ENCODE measurements at regions not wholly inside any gene's neighbourhood (a gene's known extent, or its start where the extent isn't known, plus 50 kb on each side); places are given as distances from the start of the nearest gene placed in this dataset.

DNA sequence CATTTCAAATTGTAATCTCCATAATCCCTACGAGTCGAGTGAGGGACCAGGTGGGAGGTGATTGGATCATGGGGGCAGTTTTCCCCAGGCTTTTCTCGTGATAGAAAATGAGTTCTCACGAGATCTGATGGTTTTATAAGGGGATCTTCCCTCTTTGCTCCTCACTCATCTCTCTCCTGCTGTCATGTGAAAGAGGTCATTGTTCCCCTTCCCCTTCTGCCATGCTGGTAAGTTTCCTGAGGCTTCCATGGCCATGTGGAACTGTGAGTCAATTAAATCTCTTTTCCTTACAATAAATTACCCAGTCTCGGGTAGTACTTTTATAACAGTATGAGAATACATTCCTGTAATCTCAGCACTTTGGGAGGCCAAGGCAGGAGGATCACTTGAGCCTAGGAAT is 76.7 kb upstream of the MARCHF10 start:
- Histone ChIP-seq H3K4me1 (ENCODE audit: low read depth) (peaks cover 11% of the 10 kb centered on the region), H3K27ac (no peak overlapping the region), H3K9me3 (ENCODE audit: low read depth) (no peaks in the 10 kb centered on the region), H3K36me3 (no peaks in the 10 kb centered on the region), H3K27me3 (no peaks in the 10 kb centered on the region), H3K4me3 (no peak overlapping the region)
- TF ChIP-seq, protein P1, sequence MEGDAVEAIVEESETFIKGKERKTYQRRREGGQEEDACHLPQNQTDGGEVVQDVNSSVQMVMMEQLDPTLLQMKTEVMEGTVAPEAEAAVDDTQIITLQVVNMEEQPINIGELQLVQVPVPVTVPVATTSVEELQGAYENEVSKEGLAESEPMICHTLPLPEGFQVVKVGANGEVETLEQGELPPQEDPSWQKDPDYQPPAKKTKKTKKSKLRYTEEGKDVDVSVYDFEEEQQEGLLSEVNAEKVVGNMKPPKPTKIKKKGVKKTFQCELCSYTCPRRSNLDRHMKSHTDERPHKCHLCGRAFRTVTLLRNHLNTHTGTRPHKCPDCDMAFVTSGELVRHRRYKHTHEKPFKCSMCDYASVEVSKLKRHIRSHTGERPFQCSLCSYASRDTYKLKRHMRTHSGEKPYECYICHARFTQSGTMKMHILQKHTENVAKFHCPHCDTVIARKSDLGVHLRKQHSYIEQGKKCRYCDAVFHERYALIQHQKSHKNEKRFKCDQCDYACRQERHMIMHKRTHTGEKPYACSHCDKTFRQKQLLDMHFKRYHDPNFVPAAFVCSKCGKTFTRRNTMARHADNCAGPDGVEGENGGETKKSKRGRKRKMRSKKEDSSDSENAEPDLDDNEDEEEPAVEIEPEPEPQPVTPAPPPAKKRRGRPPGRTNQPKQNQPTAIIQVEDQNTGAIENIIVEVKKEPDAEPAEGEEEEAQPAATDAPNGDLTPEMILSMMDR (IDR thresholded peaks at IDR 0.05; ENCODE audit: low read depth, low read length) = no peak
- no peak for DNase-seq (ENCODE audit: low read depth in 1 of 2, low spot score in 1 of 2)

DNA sequence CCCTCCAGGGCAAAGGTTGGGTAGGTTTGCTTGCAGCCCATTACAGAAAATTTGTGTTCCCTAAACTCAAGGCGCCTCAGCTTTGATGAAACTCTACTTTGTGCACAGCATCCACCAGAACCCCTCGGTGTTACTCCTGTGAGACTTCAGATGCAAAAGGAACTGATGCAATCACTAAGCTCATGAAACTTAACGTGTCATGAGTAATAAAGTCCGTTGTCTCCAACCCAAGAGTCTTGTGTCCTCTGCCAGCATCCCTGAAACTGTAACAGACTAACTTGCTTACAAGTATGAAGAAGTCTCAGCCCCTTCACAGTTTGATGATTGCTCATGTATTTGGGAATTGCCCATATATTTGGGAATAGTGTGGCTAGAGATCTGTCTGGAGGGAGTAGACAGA is 74.8 kb upstream of the MARCHF10 start:
- peak in 1 of 2 donors; percentile 52 for DNase-seq (ENCODE audit: low read depth in 1 of 2, low spot score in 1 of 2)

DNA sequence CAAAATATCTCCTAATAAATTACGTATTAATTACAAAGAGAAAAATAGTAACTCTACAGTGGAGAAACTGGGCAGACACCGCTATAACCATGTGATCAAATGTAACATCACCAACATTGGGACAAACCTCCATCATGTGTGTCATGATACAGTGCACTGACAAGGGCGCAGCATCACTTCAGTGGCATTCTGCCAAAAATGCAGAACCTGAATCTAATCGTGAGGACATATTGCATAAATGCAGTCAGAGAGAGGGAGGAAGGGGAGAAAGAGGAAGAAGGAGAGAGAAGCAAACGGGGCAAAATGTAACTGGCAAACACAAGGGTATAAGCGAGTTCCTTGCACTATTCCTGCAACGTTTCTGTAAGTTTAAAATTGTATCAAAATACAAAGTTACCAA is 74.2 kb upstream of the MARCHF10 start:
- Histone ChIP-seq H3K4me3 (no peak overlapping the region), H3K36me3 (no peaks in the 10 kb centered on the region), H3K27me3 (no peaks in the 10 kb centered on the region), H3K27ac (no peak overlapping the region), H3K9me3 (ENCODE audit: low read depth) (no peaks in the 10 kb centered on the region), H3K4me1 (ENCODE audit: low read depth) (peaks cover 7% of the 10 kb centered on the region)
- TF ChIP-seq, protein P1 (IDR thresholded peaks at IDR 0.05; ENCODE audit: low read depth, low read length) = no peak
- DNase-seq (ENCODE audit: low read depth in 1 of 2, low spot score in 1 of 2) = no peak

More for the DNA sequence above, 74.8 kb upstream of the MARCHF10 start:
- H3K27ac ChIP-seq = no peak overlapping the region
- TF ChIP-seq, protein P1 (IDR thresholded peaks at IDR 0.05; ENCODE audit: low read depth, low read length) = no peak
- no peak overlapping the region for H3K4me3 ChIP-seq
- H3K4me1 ChIP-seq (ENCODE audit: low read depth) = peaks cover 7% of the 10 kb centered on the region
- no peaks in the 10 kb centered on the region for H3K36me3 ChIP-seq
- H3K9me3 ChIP-seq (ENCODE audit: low read depth) = no peaks in the 10 kb centered on the region
- no peaks in the 10 kb centered on the region for H3K27me3 ChIP-seq

DNA sequence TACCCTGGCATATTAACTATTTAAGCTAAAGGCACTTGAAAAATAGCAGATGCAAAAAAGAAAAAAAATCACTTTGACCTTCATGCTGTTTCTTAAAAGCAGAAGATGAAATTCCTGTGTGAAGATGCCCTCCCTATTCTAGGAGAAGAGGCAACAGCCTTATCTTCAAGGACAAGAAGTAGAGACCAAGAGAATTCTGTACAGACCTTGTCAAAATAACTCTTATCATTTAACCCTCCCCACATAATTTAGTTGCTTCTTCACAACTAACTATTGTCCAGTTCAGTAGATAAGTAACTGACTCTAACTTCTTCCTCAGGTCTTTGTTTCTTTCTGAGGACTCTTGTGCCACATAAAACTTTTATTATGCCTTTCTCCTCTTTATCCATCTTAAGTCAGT is 72.0 kb upstream of the MARCHF10 start:
- no peaks in the 10 kb centered on the region for H3K36me3 ChIP-seq
- no peak overlapping the region for H3K4me3 ChIP-seq
- H3K4me1 ChIP-seq (ENCODE audit: low read depth) = peaks cover 26% of the 10 kb centered on the region
- H3K27me3 ChIP-seq = no peaks in the 10 kb centered on the region
- TF ChIP-seq, protein P1 (IDR thresholded peaks at IDR 0.05; ENCODE audit: low read depth, low read length) = no peak
- no peak for DNase-seq (ENCODE audit: low read depth in 1 of 2, low spot score in 1 of 2)
- H3K9me3 ChIP-seq (ENCODE audit: low read depth) = no peaks in the 10 kb centered on the region
- H3K27ac ChIP-seq = no peak overlapping the region

DNA sequence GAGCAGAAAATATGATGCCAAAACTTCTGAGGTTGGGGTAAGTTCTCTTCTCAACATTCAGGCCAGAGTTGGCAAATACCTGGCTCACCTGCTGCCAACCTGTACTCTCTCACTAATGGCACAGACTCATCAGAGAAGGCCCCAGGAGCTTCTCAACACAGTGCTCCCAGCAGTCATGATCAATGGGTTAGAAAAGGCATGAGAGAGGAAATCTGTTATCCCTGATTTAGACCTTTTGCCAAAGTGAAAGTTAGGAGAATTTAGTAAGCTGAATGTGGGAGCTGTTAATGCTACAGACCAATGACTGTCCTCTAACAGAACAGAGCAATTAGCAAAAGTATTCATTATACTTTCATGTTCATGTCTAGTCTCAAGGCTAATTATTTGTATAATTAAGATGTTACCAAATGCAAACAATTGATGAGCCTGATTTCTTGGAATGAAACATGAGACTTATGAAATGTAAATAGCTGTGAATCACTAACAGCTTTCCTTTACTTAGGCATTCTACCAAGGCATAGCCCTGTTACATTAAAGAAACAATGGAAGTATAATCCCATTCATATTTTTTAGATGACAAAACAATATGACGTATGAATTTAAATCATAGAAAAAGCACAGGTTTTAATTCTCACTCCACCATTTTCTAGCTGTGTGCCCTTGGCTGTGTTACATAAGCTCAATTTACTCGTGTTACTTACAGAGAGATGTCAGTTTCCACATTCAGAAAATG is 68.7 kb upstream of the MARCHF10 start:
- TF ChIP-seq, protein P1 (IDR thresholded peaks at IDR 0.05; ENCODE audit: low read depth, low read length) = no peak
- DNase-seq (ENCODE audit: low read depth in 1 of 2, low spot score in 1 of 2) = no peak

More for the DNA sequence above, 68.7 kb upstream of the MARCHF10 start:
- Histone ChIP-seq H3K4me1 (ENCODE audit: low read depth) (peaks cover 46% of the 10 kb centered on the region), H3K27ac (peak overlapping the region; percentile 95), H3K36me3 (no peaks in the 10 kb centered on the region), H3K27me3 (no peaks in the 10 kb centered on the region), H3K9me3 (ENCODE audit: low read depth) (no peaks in the 10 kb centered on the region), H3K4me3 (no peak overlapping the region)

All from cardiac muscle cell (in vitro differentiated cells and primary cell).